GM18505 (cell line): ENCODE measurements at regions not wholly inside any gene's neighbourhood (a gene's known extent, or its start where the extent isn't known, plus 50 kb on each side); places are given as distances from the start of the nearest gene placed in this dataset.

Experiments used
- ATAC-seq: cut with Tn5 transposase; IDR thresholded peaks from one replicate; pipeline ENCODE4 v1.9.1; 2021; ENCODE audit not compliant: unreplicated experiment
- POLR2A ChIP-seq: IDR thresholded peaks from 4 replicates; pipeline ENCODE4 v1.6.1; 2011; ENCODE audit warnings: borderline replicate concordance; ENCODE audit not compliant: insufficient read depth, insufficient read length; ENCODE audit errors: extremely low read depth

- no peak for TF ChIP-seq POLR2A
- ATAC-seq, result no peak
Observed at GRCh38 chr9:30125881-30126280, 2258.6 kb upstream of the ACO1 start.

GRCh38 chr9:30127371-30127770 is 2257.1 kb upstream of the ACO1 start:
- ATAC-seq, result no peak
- no peak for TF ChIP-seq POLR2A

GRCh38 chr9:30140407-30140806 is 2244.0 kb upstream of the ACO1 start:
- ATAC-seq, result no peak
- TF ChIP-seq POLR2A, result no peak

GRCh38 chr9:30160570-30160969 is 2223.9 kb upstream of the ACO1 start:
- no peak for ATAC-seq

GRCh38 chr9:30172206-30172605 is 2212.2 kb upstream of the ACO1 start:
- no peak for TF ChIP-seq POLR2A
- ATAC-seq, result no peak

More at GRCh38 chr9:30160570-30160969, 2223.9 kb upstream of the ACO1 start:
- TF ChIP-seq POLR2A, result no peak

- ATAC-seq, result no peak
- TF ChIP-seq POLR2A, result no peak
Observed at GRCh38 chr9:30178610-30179009, 2205.8 kb upstream of the ACO1 start.

GRCh38 chr9:30193421-30193820 is 2191.0 kb upstream of the ACO1 start:
- TF ChIP-seq POLR2A, result no peak
- no peak for ATAC-seq

GRCh38 chr9:30196941-30197340 is 2187.5 kb upstream of the ACO1 start:
- TF ChIP-seq POLR2A, result no peak
- no peak for ATAC-seq

- TF ChIP-seq POLR2A, result no peak
- no peak for ATAC-seq
Observed at GRCh38 chr9:30197453-30197852, 2187.0 kb upstream of the ACO1 start.

GRCh38 chr9:30197954-30198353 is 2186.5 kb upstream of the ACO1 start:
- TF ChIP-seq POLR2A, result no peak
- no peak for ATAC-seq

GRCh38 chr9:30198463-30199309 is 2185.8 kb upstream of the ACO1 start:
- TF ChIP-seq POLR2A, result no peak
- no peak for ATAC-seq

- no peak for TF ChIP-seq POLR2A
Observed at GRCh38 chr9:30201024-30201423, 2183.4 kb upstream of the ACO1 start.

GRCh38 chr9:30235068-30235467 is 2149.4 kb upstream of the ACO1 start:
- ATAC-seq, result no peak
- TF ChIP-seq POLR2A, result no peak

More at GRCh38 chr9:30201024-30201423, 2183.4 kb upstream of the ACO1 start:
- no peak for ATAC-seq

GRCh38 chr9:30235564-30235963 is 2148.9 kb upstream of the ACO1 start:
- no peak for ATAC-seq
- no peak for TF ChIP-seq POLR2A
